DND-41 (cell line): ENCODE measurements at regions not wholly inside any gene's neighbourhood (a gene's known extent, or its start where the extent isn't known, plus 50 kb on each side); places are given as distances from the start of the nearest gene placed in this dataset.

ENCODE experiments used
- CTCF ChIP-seq: IDR thresholded peaks from 2 replicates; pipeline ENCODE4 v1.5.1; 2012; ENCODE audit warnings: borderline replicate concordance, low read length, moderate library complexity, mild to moderate bottlenecking; ENCODE audit not compliant: poor library complexity, severe bottlenecking; ENCODE audit errors: extremely low read depth
- EZH2 ChIP-seq: IDR thresholded peaks from 3 replicates; pipeline ENCODE4 v1.6.1; 2012; ENCODE audit warnings: borderline replicate concordance, low read depth, mild to moderate bottlenecking, moderate library complexity, low read length, inconsistent platforms; ENCODE audit not compliant: severe bottlenecking

- TF ChIP-seq CTCF (no peak), EZH2 (no peak)
Measured at GRCh38 chr12:24153079-24153478, 203.6 kb upstream of the SOX5 start.
